Epithelial cell of prostate (primary cell): ENCODE measurements at regions not wholly inside any gene's neighbourhood (a gene's known extent, or its start where the extent isn't known, plus 50 kb on each side); places are given as distances from the start of the nearest gene placed in this dataset.
"Not testable (repeated sequence)": the region's sequence is repeated elsewhere in the genome, so short reads cannot be mapped to it uniquely, and the experiment has no call there.

Source experiments
- DNase-seq: peaks from one replicate; pipeline ENCODE4 v3.0.0-alpha.2; 2011; ENCODE audit warnings: low read depth, low spot score
- H3K27ac ChIP-seq: fragments of 450-650 bp; 2 replicates; pipeline ENCODE4 v1.5.1; 2017; ENCODE audit warnings: mild to moderate bottlenecking

DNA sequence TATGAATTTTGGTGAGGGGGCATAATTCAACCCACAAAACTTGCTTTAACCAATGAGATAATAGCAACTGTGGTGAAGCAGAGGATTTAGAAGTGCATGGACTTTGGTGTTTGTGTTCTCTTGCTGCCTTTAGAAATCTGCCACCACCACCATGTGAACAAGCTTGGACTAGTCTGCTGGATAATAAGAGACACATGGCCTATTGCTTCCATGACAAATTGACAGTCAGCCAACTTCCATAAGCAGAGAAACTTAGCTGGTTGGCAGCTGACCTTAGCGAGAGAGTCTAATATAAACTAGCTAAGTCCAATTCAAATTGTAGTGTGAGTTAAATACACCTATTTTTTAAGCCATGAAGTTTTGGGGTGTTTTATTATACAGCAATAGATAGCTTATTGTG is 482.1 kb upstream of the ANO5 start:
- DNase-seq = peak; percentile 8
- H3K27ac ChIP-seq = no peak overlapping the region

DNA sequence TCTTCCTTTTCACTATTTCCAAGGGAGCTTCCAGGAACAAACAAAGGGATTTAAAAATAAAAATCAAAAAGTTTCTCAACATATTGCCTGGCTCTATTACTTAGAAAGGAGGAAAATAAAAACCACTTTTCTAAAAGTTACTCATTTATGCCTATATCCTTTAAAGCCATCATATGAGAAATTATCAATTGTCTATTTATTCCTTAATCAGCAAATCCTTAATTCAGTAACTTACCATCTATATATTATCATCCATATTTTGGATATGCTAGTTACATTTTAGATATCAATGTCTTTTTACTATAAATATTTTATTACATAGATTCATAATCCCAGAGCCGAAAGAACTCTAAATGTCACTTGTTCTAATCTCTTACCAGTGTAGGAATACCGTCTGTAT is 481.5 kb upstream of the ANO5 start:
- H3K27ac ChIP-seq = no peak overlapping the region
- no peak for DNase-seq

DNA sequence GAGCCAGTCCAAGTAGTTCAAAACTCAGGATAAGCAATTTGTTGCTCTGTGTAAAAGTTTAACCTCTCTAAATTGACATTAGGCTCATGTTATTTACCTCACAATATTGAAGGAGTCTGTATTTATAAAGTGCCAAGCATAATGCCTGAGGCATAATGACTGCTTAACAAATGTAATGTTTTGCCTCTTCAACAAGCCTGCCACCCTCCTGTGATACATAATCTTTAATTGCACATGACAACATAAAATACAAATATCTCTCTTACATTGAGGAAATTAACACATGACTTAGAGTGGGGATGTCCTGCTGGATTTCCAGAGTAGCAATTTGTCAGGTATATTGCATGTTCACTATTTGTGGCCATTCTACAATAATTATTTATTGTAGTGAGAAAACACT is 469.2 kb upstream of the ANO5 start:
- H3K27ac ChIP-seq = no peak overlapping the region
- no peak for DNase-seq

DNA sequence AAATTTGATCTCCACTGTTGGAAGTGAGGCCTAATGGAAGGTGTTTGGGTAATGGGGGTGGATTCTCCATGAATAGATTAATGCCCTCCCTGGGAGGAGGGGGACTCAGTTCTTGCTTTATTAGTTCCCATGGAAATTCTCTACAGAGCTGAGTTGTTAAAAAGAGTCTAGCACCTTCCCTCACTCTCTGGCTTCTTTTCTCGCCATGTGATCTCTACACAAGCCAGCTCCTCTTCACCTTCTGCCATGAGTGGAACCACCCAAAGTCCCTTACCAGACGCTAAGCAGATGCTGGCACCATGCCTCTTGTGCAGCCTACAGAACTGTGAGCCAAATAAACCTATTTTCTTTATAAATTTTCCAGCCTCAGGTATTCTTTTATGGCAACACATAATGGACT is 465.8 kb upstream of the ANO5 start:
- no peak overlapping the region for H3K27ac ChIP-seq
- no peak for DNase-seq

DNA sequence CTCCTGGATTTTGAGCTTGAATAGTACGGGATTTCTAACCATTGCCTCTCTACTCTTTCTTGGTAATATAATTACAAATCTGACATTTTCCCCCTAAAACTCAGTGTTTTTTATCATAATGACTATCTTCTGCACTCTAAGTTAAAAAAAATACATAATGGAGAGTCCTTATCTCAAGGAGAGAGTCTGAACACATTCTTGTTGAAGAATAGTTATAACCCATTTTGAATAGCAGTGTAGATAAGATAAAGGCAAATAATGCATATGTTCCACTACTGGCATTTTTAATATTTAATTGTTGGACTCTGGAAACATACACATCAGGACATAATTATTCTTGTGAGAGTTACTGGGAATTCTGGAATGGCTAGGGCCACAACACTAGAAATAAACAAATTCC is 456.5 kb upstream of the ANO5 start:
- no peak for DNase-seq
- no peak overlapping the region for H3K27ac ChIP-seq

DNA sequence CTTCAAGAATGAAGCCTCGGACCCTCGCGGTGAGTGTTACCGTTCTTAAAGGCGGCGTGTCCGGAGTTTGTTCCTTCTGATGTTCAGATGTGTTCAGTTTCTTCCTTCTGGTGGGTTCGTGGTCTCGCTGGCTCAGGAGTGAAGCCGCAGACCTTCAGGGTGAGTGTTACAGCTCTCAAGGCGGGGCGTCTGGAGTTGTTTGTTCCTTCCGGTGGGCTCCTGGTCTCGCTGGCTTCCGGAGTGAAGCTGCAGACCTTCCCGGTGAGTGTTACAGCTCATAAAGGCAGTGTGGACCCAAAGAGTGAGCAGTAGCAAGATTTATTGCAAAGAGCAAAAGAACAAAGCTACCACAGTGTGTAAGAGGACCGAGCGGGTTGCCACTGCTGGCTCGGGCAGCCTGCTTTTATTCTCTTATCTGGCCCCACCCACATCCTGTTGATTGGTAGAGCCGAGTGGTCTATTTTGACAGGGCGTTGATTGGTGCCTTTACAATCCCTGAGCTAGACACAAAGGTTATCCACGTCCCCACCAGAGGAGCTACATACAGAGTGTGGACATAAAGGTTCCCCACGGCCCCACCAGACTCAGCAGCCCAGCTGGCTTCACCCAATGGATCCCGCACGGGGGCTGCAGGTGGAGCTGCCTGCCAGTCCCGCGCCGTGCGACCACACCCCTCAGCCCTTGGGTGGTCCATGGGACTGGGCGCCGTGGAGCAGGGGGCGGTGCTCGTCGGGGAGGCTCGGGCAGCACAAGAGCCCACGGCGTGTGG is 440.2 kb upstream of the ANO5 start:
- not testable (repeated sequence) for H3K27ac ChIP-seq, DNase-seq

DNA sequence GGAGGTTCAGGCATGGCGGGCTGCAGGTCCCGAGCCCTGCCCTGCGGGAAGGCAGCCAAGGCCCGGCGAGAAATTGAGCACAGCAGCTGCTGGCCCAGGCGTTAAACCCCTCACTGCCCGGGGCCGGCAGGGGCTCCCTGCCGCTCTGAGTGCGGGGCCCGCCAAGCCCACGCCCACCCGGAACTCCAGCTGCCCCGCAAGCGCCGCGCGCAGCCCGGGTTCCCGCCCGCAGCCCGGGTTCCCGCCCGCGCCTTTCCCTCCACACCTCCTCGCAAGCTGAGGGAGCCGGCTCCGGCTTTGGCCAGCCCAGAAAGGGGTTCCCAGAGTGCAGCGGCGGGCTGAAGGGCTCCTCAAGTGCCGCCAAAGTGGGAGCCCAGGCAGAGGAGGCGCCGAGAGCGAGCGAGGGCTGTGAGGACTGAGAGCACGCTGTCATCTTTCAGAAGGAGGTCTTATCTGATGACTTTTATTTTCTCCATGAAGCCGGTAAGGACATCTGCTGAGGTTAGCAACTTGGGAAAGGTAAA is 439.6 kb upstream of the ANO5 start:
- H3K27ac ChIP-seq, DNase-seq: not testable (repeated sequence)

DNA sequence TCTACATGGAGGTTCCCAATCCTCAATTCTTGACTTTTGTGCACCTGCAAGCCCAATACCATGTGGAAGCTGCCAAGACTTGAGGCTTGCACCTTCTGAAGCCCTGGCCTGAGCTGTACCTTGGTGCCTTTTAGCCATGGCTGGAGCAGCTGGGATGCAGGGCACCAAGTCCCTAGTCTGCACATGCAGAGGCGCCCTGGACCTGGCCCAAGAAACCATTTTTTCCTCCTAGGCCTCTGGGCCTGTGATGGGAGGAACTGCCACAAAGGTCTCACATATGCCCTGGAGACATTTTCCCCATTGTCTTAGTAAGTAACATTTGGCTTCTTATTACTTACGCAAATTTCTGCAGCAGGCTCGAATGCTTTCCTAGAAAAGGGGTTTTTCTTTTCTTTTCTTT is 431.9 kb upstream of the ANO5 start:
- no peak overlapping the region for H3K27ac ChIP-seq
- DNase-seq = no peak

DNA sequence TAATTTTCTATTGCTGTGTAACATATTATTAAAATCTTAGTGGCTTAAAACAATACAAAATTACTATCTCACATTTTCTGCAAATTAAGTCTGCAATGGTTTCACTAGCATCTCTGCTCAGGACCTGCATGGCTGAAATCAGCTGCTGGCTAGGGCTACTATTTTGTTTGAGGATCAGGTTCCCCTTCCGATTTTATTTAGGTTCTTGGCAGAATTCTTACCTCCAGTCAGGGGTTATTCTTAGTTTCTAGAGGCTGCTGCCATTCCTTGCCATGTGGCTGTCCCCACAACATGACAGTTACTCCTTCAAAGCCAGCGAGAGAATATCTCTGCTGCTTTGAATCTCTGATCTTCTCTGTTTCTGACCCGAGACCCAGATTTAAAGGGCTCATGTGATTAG is 424.5 kb upstream of the ANO5 start:
- no peak overlapping the region for H3K27ac ChIP-seq
- no peak for DNase-seq

DNA sequence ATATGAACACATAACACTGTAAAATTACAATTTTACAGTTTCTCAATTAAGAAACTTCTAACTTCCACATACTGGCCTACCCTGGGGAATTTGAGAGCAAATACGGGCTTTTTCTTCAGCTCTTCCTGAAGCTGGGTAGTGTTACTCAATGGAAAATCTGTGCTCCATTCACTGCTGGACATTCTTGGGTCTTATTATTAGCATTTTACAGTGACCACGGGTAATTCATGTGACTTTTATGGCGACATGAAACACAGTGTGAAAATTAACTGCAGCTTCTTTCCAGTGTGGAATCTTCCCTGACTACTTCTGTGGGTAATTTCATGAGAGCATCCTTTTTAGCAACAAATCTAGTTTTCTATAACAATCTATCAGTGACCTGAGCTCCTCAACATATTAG is 423.7 kb upstream of the ANO5 start:
- H3K27ac ChIP-seq = no peak overlapping the region
- DNase-seq = no peak

DNA sequence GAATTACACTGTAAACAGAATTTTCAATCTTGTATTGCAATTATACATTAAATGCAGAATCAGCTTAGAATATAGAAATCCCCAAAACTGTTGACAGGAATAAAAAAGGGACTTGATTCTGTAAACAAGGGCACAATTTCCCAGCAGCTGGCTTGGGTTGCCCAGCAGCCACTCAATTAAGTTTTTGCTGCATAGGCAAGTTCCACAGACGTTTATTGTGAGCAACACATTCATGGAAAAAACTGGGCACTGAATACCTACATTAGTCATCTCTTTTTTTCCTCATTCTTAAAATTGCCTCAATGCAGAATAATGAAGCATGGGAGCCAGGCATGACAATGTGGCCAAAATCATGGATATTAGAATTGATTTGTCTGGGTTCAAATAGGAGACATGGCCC is 421.8 kb upstream of the ANO5 start:
- no peak overlapping the region for H3K27ac ChIP-seq
- DNase-seq = no peak

DNA sequence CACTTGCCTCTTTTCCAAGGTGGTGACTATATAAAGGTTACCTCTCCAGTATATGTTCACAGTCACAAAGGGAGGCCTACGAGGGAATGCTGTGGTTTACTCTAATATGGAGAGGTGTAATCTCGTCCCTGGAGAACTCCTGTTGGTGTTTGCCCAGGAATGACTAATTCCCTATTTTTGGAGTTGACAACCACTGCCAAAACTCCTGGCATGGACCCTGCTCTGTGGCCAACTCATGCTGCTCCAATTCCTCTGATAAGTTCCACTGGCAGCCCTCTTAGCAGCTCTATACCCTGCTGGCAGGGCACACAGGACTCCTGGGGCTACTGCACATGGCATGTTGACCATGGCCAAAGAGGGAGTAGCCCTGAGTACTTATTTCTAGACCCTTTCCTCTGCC is 418.7 kb upstream of the ANO5 start:
- H3K27ac ChIP-seq = no peak overlapping the region
- DNase-seq = no peak

DNA sequence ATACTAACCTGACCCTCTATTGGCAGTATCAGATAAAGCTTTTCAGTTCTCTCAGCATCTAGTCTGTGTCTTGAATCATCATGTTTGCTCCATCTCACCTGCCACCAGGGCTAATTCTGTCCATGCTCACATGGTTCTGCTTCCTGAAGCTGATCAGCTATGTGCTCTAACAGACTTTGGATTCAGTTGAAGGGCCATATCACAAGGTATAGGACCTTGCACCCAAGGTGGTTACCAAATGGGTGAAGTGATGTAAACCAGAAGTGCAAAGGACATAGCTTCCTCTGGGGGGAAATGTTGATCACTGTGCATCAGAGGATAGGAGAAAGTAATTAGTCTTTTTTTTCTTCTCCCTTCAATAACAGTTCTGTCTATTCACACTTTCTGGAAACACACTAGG is 417.0 kb upstream of the ANO5 start:
- no peak overlapping the region for H3K27ac ChIP-seq
- no peak for DNase-seq

DNA sequence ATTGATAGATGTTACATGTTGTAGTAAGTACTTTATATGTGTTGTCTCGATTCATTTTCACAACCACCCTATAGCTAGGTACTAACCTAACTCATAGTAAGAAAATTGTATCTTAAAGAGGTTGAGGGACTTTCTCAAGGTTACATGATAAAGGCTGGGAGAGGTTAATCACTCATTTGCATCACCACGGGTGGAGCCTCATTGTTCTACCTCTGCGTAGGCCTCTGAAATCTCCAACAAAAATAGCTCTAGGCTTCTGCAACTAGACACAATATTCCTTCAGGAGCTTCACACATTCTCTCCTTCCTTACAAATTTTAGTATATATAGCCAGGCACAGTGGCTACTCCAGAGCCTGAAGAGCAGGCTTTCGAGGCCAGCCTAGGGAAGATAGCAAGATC is 408.9 kb upstream of the ANO5 start:
- no peak for DNase-seq
- H3K27ac ChIP-seq = no peak overlapping the region

DNA sequence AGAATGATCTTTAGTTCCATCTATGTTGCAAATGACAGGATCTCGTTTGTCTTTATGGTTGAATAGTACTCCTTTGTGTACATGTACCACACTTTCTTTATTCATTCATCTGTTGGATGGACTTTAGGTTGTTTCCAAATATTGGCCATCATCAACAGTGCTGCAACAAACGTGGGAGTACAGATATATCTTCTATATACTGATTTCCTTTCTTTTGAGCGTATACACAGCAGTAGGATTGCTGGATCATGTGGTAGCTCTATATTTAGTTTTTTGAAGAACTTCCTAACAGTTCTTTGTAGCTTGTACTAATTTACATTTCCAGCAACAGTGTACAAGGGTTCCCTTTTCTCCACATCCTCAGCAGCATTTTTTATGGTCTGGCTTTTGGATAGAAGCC is 407.5 kb upstream of the ANO5 start:
- H3K27ac ChIP-seq = no peak overlapping the region
- DNase-seq = no peak

DNA sequence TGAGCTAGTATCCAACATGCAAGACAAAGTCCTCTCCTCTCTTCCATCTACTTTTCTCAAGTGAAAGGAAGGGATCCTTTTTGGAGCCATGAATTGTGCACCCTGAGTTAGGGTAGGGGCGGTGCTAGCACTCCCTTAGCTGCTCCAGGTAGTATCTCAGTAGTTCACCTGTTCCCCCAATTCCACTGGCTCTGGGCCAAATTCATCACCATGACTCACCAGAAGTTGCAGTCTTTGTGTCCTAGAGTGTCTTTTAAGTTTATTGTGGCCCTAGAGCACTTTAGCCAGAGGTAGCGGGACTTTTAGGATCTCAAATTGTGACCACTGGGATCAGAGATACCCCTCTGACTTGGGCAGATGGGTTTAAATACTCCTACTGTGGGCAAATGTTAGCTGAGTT is 398.6 kb upstream of the ANO5 start:
- DNase-seq = no peak
- no peak overlapping the region for H3K27ac ChIP-seq

DNA sequence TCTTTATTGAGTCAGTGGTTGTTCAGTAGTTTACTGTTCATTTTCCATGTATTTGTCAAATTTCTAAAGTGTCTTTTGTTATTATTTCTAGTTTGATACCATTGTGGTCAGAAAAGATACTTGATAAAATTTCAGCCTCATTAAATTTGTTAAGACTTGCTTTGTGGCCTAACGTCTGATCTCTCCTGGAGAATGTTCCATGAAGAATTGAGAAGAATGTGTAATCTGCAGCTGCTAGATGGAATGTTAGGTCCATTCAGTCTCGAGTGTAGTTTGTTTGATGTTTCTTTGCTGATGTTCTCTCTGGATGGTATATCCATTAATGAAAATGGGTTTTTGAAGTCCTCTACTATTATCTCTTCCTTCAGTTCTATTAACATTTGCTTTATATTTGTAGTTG is 394.7 kb upstream of the ANO5 start:
- H3K27ac ChIP-seq = no peak overlapping the region
- no peak for DNase-seq

DNA sequence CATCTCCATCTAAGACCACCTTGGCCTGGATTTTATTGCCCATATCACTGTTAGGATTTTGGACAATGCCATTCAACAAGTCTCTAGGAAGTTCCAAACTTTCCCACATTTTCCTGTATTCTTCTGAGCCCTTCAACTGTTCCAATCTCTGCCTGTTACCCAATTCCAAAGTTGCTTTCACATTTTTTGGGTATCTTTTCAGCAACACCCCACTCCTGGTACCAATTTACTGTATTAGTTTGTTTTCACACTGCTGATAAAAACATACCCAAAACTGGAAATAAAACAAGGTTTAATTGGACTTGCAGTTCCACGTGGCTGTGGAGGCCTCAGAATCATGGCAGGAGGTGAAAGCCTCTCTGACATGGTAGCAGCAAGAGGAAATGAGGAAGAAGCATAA is 388.4 kb upstream of the ANO5 start:
- not testable (repeated sequence) for H3K27ac ChIP-seq, DNase-seq

DNA sequence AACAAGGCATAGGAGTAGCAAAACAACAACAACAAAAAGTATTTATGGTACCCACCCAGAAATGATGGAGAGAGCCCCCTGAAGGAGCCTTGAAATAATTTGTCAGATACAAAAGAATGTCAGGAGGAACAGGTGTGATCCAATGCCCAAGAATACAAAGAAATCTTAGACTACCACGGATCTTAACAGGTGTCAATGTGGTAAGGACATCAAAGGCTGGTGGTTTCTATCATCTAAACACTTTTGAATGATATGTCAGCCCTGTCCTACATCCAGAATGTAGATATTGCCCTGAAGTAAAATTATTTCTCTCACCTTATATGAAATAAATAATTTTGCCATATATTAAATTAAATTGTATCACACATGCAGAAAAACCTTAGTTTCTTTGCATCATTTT is 386.4 kb upstream of the ANO5 start:
- no peak for DNase-seq
- no peak overlapping the region for H3K27ac ChIP-seq

DNA sequence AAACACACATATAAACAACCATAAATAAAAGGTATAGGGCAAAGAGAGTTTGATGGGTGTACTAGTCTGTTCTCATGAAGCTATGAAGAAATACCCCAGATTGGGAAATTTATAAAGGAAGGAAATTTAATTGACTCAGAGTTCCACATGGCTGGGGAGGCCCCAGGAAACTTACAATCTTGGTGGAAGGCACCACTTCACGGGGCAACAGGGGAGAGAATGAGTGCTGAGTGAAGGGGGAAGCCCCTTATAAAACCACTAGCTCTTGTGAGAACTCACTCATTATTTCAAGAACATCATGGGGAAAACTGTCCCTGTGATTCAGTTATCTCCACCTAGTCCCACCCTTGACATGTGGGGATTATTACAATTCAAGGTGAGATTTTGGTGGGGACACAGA is 385.9 kb upstream of the ANO5 start:
- DNase-seq = no peak
- H3K27ac ChIP-seq = no peak overlapping the region

DNA sequence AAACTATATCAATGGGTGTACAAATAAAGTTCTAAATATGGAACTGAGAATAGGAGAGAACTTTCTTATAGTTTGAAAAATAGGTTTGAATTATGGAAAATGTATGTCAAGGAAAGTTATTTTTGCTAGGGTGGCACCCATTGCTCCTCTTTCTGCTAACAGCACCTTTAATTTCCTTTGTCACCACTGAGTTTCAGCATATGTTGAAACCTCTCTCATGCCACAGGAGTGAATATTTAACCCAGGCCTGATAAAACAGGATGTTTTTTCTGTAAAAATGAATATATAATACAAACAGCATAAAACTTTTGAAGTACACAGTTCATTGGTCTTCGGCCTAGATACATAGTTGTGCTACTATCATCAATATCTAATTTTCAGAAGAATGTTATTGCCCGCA is 385.5 kb upstream of the ANO5 start:
- DNase-seq = no peak
- H3K27ac ChIP-seq = no peak overlapping the region

DNA sequence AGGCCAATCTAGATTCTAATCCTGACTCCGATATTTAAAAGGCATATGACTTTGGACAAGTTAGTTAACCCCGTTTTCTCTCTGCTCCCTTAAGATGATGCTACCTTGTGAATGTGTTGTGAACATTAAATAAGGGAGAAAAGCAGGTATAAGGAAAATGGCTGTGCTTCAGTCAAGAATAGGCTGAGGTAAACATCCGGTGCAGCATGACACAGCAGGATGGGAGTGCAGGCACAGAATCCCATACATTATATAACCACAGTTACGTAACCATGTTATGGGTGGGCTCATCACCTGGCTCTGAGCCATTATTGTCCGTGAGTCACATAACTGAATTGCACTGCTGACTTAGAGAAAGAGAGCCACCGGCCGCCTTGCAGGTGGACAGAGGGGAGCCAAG is 382.2 kb upstream of the ANO5 start:
- no peak for DNase-seq
- H3K27ac ChIP-seq = no peak overlapping the region

DNA sequence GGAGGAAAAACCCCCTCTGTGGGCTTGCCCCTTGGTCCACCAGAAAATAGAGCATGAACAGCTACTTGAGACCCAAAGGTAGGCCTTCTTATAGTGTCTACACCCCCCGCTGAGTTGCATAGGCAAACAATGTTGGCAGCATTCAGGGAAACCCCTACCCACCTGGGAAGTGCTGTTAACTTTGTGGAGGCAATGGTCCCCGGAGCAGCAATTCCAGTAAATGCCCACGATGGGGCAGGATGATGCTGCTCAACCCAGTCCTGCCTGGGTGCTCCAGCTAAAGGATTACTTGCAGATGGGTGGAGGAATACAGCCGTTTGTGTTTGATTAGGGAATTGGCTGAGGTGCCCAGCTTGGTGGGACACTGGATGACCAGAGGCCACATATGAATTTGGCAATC is 381.3 kb upstream of the ANO5 start:
- H3K27ac ChIP-seq = no peak overlapping the region

More for the DNA sequence above, 381.3 kb upstream of the ANO5 start:
- no peak for DNase-seq
